Keratinocyte (primary cell): ENCODE measurements at regions not wholly inside any gene's neighbourhood (a gene's known extent, or its start where the extent isn't known, plus 50 kb on each side); places are given as distances from the start of the nearest gene placed in this dataset.

Experiments used
- DNase-seq: peaks from one replicate; pipeline ENCODE4 v3.0.0-alpha.2; 2011; ENCODE audit warnings: low read depth, missing footprints, low spot score
- FAIRE-seq: peaks from 2 replicates; lab custom pipeline; 2011; peaks lifted over from hg19 to GRCh38; lab: Jason Lieb, UNC
- H2AFZ ChIP-seq: 2 replicates; pipeline ENCODE4 v1.6.0; 2012; ENCODE audit warnings: low read length, control low read depth, inconsistent platforms; ENCODE audit not compliant: control insufficient read depth
- H3K27ac ChIP-seq: 2 replicates; pipeline ENCODE4 v1.5.1; 2011; ENCODE audit warnings: low read length; ENCODE audit not compliant: control insufficient read depth, insufficient read depth
- H3K27me3 ChIP-seq: 3 replicates; pipeline ENCODE4 v1.6.0; 2011; ENCODE audit warnings: low read length; ENCODE audit not compliant: control insufficient read depth, insufficient read depth; ENCODE audit errors: extremely low read depth
- H3K36me3 ChIP-seq, 2 experiments: 2 replicates in 1 of 2; 3 replicates in 1 of 2; pipeline ENCODE4 v1.5.1; 2011; ENCODE audit warnings: low read length in 2 of 2, mild to moderate bottlenecking in 1 of 2; ENCODE audit not compliant: control insufficient read depth in 2 of 2, insufficient read depth in 2 of 2; ENCODE audit errors: extremely low read depth in 1 of 2
- H3K4me1 ChIP-seq: 3 replicates; pipeline ENCODE4 v1.5.1; 2011; ENCODE audit warnings: low read length; ENCODE audit not compliant: control insufficient read depth, insufficient read depth; ENCODE audit errors: extremely low read depth
- H3K4me2 ChIP-seq: 3 replicates; pipeline ENCODE4 v1.6.0; 2011; ENCODE audit warnings: low read depth, low read length; ENCODE audit not compliant: control insufficient read depth, insufficient read depth; ENCODE audit errors: extremely low read depth
- H3K4me3 ChIP-seq, 3 experiments: fragments of 200-600 bp in 1 of 3; sonication (generic) in 1 of 3; 2 replicates in 2 of 3; 3 replicates in 1 of 3; pipeline ENCODE4 v1.5.1; 2011 to 2016; ENCODE audit warnings: low read length in 3 of 3, mild to moderate bottlenecking in 3 of 3, control low read depth in 2 of 3, inconsistent platforms in 1 of 3, low read depth in 1 of 3, mixed read lengths in 1 of 3, mixed run types in 1 of 3, moderate library complexity in 1 of 3; ENCODE audit not compliant: control insufficient read depth in 2 of 3, insufficient read depth in 2 of 3; ENCODE audit errors: extremely low read depth in 1 of 3
- H3K79me2 ChIP-seq: 2 replicates; pipeline ENCODE4 v1.6.0; 2012; ENCODE audit warnings: low read length; ENCODE audit not compliant: control insufficient read depth, insufficient read depth
- H3K9ac ChIP-seq: 3 replicates; pipeline ENCODE4 v1.6.0; 2011; ENCODE audit warnings: low read length; ENCODE audit not compliant: control insufficient read depth, insufficient read depth; ENCODE audit errors: extremely low read depth
- H3K9me1 ChIP-seq: 3 replicates; pipeline ENCODE4 v1.6.0; 2011; ENCODE audit warnings: low read length; ENCODE audit not compliant: control insufficient read depth, insufficient read depth; ENCODE audit errors: extremely low read depth
- H3K9me3 ChIP-seq: 2 replicates; pipeline ENCODE4 v1.5.1; 2012; ENCODE audit warnings: low read depth, low read length; ENCODE audit not compliant: control insufficient read depth
- H4K20me1 ChIP-seq: 3 replicates; pipeline ENCODE4 v1.6.0; 2011; ENCODE audit warnings: low read length; ENCODE audit not compliant: control insufficient read depth, insufficient read depth; ENCODE audit errors: extremely low read depth
- EZH2 ChIP-seq: IDR thresholded peaks from one replicate; pipeline ENCODE4 v1.6.1; 2012; ENCODE audit warnings: inconsistent platforms, mild to moderate bottlenecking, low read length, moderate library complexity
- dilution Hi-C: fragments of 300-500 bp; cut with MboI; formaldehyde crosslinking; loops from one replicate; pipeline ENCODE4 v1.7.0; 2020; ENCODE audit warnings: low sequenced_read_pairs; ENCODE audit not compliant: extremely low pct_ligation_motif_present
- TF ChIP-seq, protein P1 (sequence below), 3 experiments: IDR thresholded peaks in 1 of 3; conservative IDR thresholded peaks in 1 of 3; optimal IDR thresholded peaks in 1 of 3; 2 replicates in 2 of 3; 3 replicates in 1 of 3; pipeline versions ENCODE3 to v1.5.1; 2011; ENCODE audit warnings: low read length in 3 of 3, mild to moderate bottlenecking in 3 of 3, moderate library complexity in 2 of 3, control low read depth in 1 of 3, inconsistent platforms in 1 of 3; ENCODE audit not compliant: insufficient read depth in 2 of 3; ENCODE audit errors: extremely low read depth in 1 of 3

DNA sequence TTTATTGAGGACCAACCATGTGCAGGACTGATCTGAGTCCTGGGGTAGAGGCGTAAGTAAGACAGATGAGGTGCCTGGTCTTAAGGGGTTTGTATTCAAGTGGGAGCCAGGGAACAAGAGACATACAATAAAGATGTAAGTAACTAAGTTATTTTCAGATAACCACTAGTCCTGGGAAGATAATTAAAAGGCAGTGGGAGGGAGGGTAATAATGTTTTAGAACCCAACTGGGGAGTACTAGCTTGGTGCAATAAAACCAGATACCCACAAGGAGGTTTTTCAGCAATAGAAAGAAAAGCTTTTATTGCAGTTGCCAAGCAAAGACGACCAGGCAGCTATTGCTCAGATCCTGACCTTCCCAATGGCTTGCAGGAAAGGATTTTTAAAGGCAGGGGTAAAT lies 893.7 kb downstream of the UQCRFS1 start:
- no peak overlapping the region for H3K4me2 ChIP-seq
- no peak overlapping the region for H3K27ac ChIP-seq
- DNase-seq (no peak), FAIRE-seq (no peak)
- TF ChIP-seq, protein P1, sequence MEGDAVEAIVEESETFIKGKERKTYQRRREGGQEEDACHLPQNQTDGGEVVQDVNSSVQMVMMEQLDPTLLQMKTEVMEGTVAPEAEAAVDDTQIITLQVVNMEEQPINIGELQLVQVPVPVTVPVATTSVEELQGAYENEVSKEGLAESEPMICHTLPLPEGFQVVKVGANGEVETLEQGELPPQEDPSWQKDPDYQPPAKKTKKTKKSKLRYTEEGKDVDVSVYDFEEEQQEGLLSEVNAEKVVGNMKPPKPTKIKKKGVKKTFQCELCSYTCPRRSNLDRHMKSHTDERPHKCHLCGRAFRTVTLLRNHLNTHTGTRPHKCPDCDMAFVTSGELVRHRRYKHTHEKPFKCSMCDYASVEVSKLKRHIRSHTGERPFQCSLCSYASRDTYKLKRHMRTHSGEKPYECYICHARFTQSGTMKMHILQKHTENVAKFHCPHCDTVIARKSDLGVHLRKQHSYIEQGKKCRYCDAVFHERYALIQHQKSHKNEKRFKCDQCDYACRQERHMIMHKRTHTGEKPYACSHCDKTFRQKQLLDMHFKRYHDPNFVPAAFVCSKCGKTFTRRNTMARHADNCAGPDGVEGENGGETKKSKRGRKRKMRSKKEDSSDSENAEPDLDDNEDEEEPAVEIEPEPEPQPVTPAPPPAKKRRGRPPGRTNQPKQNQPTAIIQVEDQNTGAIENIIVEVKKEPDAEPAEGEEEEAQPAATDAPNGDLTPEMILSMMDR (optimal IDR thresholded peaks at IDR 0.05 in 1 of 3, IDR thresholded peaks at IDR 0.05 in 1 of 3, conservative IDR thresholded peaks at IDR 0.05 in 1 of 3; ENCODE audit: extremely low read depth in 1 of 3, insufficient read depth in 2 of 3, low read length in 3 of 3) = no peak
- TF ChIP-seq EZH2 = no peak
- H3K36me3 ChIP-seq = no peaks in the 10 kb centered on the region
- no peaks in the 10 kb centered on the region for H3K27me3 ChIP-seq
- no peaks in the 10 kb centered on the region for H3K9me1 ChIP-seq
- no peak overlapping the region for H3K9ac ChIP-seq
- no peaks in the 10 kb centered on the region for H3K79me2 ChIP-seq
- no peak overlapping the region for H2AFZ ChIP-seq
- dilution Hi-C loops = no loop called here
- no peaks in the 10 kb centered on the region for H3K9me3 ChIP-seq
- H4K20me1 ChIP-seq = no peaks in the 10 kb centered on the region
- H3K4me3 ChIP-seq = no peak overlapping the region
- no peaks in the 10 kb centered on the region for H3K4me1 ChIP-seq

DNA sequence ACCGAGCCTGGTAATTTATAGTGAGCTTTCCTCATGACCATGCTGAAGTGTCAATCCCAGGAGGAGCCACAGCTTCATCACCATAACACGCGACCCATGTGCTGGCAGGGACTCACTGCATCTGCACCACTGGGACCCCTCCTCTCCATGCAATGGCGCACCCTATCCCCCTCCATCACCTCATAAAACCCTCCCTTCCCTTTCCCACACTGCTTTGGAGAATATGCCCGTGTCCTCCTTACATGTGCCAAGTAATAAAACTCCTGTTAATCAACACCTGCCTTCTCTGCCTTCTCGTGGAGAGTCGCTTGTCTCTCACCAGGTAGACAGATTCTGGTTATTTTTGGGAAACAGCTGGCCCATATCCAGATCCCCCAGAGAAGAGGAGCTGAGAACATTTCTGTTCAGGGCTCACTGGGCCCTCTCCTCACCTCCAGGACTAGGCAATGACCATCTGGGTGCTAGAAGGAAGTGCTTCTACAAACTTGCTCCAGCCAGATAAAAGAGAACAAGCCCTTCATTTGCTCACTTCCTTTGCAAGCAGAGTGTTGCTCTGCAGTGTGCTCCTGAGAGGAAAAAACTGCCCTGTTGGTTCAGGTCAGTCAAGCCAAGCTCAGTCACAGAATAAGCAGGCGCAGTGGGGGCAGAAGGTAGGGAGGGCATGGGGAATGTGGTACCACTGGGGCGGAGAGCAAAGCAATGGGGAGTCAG lies 894.3 kb downstream of the UQCRFS1 start:
- FAIRE-seq = no peak
- TF ChIP-seq, protein P1 (optimal IDR thresholded peaks at IDR 0.05 in 1 of 3, IDR thresholded peaks at IDR 0.05 in 1 of 3, conservative IDR thresholded peaks at IDR 0.05 in 1 of 3; ENCODE audit: extremely low read depth in 1 of 3, insufficient read depth in 2 of 3, low read length in 3 of 3) = no peak
- TF ChIP-seq EZH2 = no peak
- dilution Hi-C loops = no loop called here
- Histone ChIP-seq H4K20me1 (no peaks in the 10 kb centered on the region), H2AFZ (no peak overlapping the region), H3K9me1 (no peaks in the 10 kb centered on the region), H3K27ac (no peak overlapping the region), H3K9me3 (no peaks in the 10 kb centered on the region), H3K4me2 (no peak overlapping the region), H3K79me2 (no peaks in the 10 kb centered on the region), H3K27me3 (no peaks in the 10 kb centered on the region), H3K4me3 (no peak overlapping the region), H3K4me1 (no peaks in the 10 kb centered on the region), H3K36me3 (no peaks in the 10 kb centered on the region), H3K9ac (no peak overlapping the region)
- no peak for DNase-seq
